Hypothalamus (tissue), 51 donors: ENCODE measurements at regions not wholly inside any gene's neighbourhood (a gene's known extent, or its start where the extent isn't known, plus 50 kb on each side); places are given as distances from the start of the nearest gene placed in this dataset.

Source experiments
- DNase-seq, 51 donors: peaks; one replicate each; lab custom pipeline; 2025; lab: John Stamatoyannopoulos, UW

GRCh38 chr5:36355516-36355915 is 53.8 kb upstream of the RANBP3L start:
- no peak for DNase-seq

GRCh38 chr5:36356915-36357314 is 55.2 kb upstream of the RANBP3L start:
- DNase-seq: no peak

DNA sequence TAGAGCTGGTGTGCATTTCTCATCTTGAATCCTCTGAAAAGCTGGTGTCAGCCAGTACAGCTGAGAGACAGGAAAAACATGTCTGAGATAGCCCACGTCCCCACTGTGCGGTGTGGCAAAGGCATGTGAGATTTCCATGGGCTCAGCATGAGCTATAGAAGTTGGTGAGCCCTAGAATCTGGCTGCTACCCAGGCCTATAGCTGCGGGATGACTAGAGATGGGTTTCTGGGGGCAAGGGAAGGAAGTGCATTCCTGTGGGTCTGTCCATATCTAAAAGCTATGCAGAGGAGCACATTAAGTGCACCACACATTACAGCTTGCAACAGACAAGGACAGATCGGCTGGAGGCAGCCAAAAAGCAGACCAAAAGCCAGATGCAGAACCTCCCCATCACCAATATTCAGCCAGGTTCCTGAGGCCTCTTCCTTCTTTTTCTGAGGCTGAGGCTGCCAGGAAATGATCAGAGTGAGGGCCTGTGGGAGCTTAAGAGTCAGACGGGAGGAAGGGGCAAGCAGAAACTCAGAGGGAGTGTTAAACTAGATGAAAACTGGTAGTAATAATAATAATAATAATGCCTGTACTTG is 55.8 kb upstream of the RANBP3L start:
- no peak for DNase-seq

- DNase-seq: no peak
Observed at GRCh38 chr5:36359267-36359666, 57.6 kb upstream of the RANBP3L start.

- DNase-seq: no peak
Observed at GRCh38 chr5:36360307-36360706, 58.6 kb upstream of the RANBP3L start.

DNA sequence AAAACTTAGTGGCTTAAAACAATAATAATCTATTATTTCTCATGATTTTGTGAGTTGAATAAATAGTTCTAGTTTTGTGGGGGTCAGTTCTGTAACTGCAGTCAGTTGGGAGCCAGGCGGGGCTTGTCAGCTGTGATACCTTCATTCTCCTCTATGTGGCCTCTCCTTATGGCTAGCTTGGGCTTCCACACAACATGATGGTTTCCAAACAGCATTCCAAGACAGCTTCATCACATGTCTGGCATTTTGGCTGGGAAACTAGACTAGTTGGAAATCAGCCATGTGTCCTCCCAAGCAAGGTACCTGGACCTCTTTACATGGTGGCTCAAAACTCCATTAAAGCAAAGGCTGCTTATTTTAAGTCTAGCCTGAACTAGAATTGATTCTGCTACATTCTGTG is 61.4 kb upstream of the RANBP3L start:
- no peak for DNase-seq

GRCh38 chr5:36363744-36364143 is 62.0 kb upstream of the RANBP3L start:
- no peak for DNase-seq

- no peak for DNase-seq
Observed at GRCh38 chr5:36364473-36364872, 62.8 kb upstream of the RANBP3L start.

GRCh38 chr5:36365896-36366295 is 64.2 kb upstream of the RANBP3L start:
- DNase-seq: no peak

DNA sequence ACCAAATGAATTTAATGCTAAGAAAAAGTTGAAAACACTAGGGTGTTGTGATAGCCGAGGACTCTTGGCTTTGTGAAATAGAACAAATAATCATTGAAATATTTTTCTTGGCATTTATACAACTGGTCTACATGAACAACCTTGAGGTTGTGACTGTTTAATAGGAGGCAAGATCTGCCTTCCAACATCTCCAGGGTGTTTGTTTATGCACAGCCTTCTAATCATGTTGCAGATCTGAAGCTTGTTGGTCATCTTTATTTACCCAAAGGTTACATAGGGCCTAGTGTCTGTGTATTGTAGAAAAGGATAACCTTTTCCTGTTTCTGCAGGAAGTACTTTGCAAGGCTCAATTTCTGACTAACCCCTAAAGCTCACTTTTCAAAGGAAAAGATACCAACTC is 65.2 kb upstream of the RANBP3L start:
- no peak for DNase-seq

- DNase-seq: no peak
Observed at GRCh38 chr5:36367524-36367923, 65.8 kb upstream of the RANBP3L start.

GRCh38 chr5:36369219-36369690 is 67.6 kb upstream of the RANBP3L start:
- no peak for DNase-seq

DNA sequence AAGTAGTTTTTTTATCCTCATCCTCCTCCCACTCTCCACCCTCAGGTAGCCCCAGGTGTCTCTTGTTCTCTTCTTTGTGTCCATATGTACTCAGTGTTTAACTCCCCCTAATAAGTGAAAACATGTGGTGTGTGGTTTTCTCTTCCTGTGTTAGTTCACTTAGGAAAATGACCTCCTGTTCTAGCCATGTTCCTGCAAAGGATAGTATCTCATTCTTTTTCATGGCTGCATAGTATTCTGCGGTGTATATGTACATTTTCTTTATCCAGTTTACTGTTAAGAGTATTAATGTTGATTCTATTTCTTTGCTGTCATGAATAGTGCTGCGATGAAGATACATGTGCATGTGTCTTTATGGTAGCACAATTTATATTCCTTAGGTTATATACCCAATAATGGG is 68.4 kb upstream of the RANBP3L start:
- no peak for DNase-seq

DNA sequence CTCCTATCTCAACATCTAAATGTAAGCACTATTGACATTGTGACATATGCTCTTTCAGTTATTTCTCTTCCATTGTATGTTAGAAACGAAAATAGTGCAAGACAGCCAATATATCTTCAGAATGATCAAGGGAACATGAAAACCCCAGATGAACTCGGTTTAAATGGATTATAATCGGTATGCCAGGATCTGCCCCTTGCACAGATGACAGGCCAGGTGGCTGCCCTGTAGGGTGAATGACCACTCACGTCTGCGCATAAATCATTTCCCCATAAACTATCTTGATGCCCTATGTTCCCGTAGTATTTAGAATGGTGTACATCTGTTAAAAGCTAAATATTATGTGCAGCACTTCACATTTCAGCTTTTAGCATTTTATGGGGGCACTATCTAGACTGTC is 69.7 kb upstream of the RANBP3L start:
- no peak for DNase-seq

DNA sequence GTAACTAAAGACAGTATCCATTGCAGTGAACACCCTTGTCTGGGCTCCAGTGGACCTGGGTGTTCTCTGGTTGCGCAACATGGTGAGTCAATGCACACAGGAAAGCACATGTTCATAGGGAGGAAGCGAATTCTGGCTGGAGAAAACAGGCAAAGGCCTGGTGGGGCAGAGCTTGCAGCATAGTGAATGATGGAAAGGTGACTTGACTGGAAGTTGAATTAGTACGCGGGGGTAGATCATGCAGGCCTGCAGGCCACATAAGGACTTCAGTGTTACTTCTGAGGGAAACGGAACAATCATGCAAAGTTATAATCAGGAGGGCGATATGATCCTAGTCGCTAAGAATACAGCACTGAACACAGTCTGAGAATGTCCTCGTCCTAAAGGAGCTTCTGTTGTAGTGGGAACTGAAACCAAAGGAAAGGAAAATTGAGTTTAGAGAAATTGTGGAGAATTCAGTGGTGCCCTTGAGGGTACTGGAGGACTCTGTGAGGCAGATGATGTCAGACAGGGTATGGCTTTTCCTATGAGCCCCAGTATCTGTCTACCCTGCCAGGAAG is 71.9 kb upstream of the RANBP3L start:
- peak in 13 of 51 donors; percentile 0 to 30 (median 8) for DNase-seq

- DNase-seq: peak in 2 of 51 donors; percentile 11 to 26
Observed at GRCh38 chr5:36374266-36374862, 72.7 kb upstream of the RANBP3L start.

- no peak for DNase-seq
Observed at GRCh38 chr5:36377192-36377591, 75.5 kb upstream of the RANBP3L start.

DNA sequence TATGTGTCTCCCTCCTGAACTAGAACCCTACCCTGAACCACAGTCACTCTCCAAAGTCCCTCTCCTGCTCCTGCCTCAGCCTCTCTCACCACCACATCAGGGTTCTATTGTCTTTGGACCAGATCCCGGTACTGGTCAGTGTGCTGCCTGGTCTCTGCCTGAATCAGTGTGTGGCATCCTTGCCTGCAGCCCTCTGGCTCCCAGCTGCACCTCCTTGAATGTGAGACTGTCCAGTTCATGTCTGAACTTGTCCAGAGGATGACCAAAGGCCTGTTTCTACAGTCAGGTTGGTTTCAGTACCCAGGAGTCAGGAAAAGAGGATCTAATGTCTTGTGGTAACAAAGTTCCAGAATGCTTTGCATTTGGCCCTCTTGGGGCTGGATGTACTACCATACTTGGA is 76.8 kb upstream of the RANBP3L start:
- DNase-seq: no peak

DNA sequence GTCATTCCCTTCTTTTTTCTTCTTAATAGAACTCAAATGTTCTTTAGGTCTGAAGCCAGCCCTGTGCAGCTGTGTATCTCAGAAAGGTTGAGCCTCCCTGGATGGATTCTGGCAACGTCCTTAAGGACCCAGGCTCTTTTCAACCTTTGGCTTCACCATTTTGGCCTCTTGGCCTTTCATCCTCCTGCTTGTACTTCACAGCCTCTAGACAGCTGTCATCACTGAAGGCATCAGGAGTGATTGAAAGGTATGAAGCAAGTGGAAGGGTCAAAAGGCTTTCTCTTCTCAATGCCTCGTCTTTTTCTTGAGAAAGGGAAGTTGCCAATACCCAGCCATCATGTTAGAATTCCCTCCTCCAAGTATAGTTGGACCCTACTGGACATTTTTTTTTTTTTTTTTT is 81.2 kb upstream of the RANBP3L start:
- no peak for DNase-seq

GRCh38 chr5:36383942-36384341 is 82.2 kb upstream of the RANBP3L start:
- no peak for DNase-seq

DNA sequence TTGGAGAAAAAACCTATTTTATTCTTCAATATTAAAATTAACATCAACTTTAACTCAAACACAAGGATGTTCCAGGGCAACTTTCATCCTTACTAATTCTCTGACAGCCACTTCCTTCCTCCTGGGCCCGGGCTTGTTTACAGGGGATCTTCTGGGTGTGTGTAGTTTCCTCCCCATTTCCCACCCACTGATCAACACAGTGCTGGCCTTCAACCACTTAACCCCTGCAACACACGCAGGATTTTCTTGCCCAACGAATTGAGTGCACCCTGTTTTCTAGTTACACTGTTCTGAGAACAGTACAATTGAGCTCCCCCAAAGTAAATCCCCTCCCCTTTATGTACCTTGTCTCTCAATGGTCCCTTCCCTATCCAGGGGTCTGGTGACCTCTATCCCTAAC is 83.1 kb upstream of the RANBP3L start:
- no peak for DNase-seq

- no peak for DNase-seq
Observed at GRCh38 chr5:36385495-36385894, 83.8 kb upstream of the RANBP3L start.

DNA sequence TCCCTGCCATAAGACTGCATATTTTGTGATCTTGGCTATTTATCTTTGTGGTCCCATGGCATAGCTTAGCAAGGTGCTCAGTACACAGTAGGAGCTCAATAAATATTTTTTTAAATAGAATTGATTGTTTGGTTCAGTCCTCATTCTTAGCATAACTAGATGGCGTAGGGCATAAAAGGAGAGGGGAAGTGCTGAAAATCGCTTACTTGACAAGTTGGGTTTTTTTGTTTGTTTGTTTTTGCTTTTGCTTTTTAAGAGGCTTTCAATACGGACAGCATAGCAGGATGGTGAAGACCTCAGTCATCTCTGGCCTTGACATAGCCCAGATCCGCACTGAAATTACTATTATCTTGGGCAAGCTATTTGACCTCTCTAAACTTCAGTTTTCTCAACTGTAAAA is 86.6 kb upstream of the RANBP3L start:
- DNase-seq: no peak
